ENCODE measurements at regions not wholly inside any gene's neighbourhood (a gene's known extent, or its start where the extent isn't known, plus 50 kb on each side); places are given as distances from the start of the nearest gene placed in this dataset.
A peak's percentile ranks its signal among the peaks of the same experiment; 100 is the strongest.
"Not testable (repeated sequence)": the region's sequence is repeated elsewhere in the genome, so short reads cannot be mapped to it uniquely, and the experiment has no call there.

- ChIA-PET CTCF (ENCODE audit: low intra/inter-chr PET ratio, low total read pairs) (no interaction called here), POLR2A (no interaction called here)
- no peak overlapping the region for H3K4me2 ChIP-seq (ENCODE audit: low read depth, low read length)
- no peaks in the 10 kb centered on the region for H3K36me3 ChIP-seq (replicated peaks in 1 of 2; ENCODE audit: control insufficient read depth in 1 of 2, insufficient read depth in 2 of 2, low read length in 2 of 2)
- no TSS peak for BruUV-seq (replicated peaks)
- H3K4me3 ChIP-seq (replicated peaks in 1 of 3; ENCODE audit: insufficient read depth in 1 of 3, low read depth in 2 of 3, low read length in 3 of 3): no peak overlapping the region
- WGBS (ENCODE audit: low lambda C conversion rate): 55% methylated on average over 2 of the region's 2 CpGs
- no peaks in the 10 kb centered on the region for H3K27me3 ChIP-seq (ENCODE audit: control insufficient read depth in 1 of 2, insufficient read depth in 2 of 2, low read length in 2 of 2)
- no peaks in the 10 kb centered on the region for H4K20me1 ChIP-seq (ENCODE audit: insufficient read depth, low read length)
- no peak overlapping the region for H2AFZ ChIP-seq (ENCODE audit: low read length)
- in situ Hi-C loops (cut with HindIII; ENCODE audit: extremely low pct_ligation_motif_present, low pct_unique_long_range_greater_than_20kb): no loop called here
- DNase-seq (ENCODE audit: low spot score): no peak
- ATAC-seq: no peak
- peaks cover 5% of the 10 kb centered on the region; the same call in 1 of the 2 replicates for H3K9me3 ChIP-seq (ENCODE audit: low read length)
- intact Hi-C loops (cut with micrococcal nuclease; ENCODE audit: unreplicated experiment): no loop called here
- no peak for FAIRE-seq
- no peak overlapping the region for H3K9ac ChIP-seq (ENCODE audit: insufficient read depth, low read depth, low read length)
- TF ChIP-seq RXRB (CRISPR knock-in tag; IDR thresholded peaks at IDR 0.05; ENCODE audit: borderline replicate concordance): no peak
- H3K79me2 ChIP-seq (ENCODE audit: insufficient read depth, low read length): no peaks in the 10 kb centered on the region
- H3K27ac ChIP-seq (ENCODE audit: extremely low read length, insufficient read depth, low read length): no peak overlapping the region
- no peaks in the 10 kb centered on the region for H3K4me1 ChIP-seq (ENCODE audit: insufficient read depth, low read length)
Measured at GRCh38 chr4:77263247-77263646, 106.2 kb downstream of the CCNG2 start.

GRCh38 chr4:77263976-77264375 lies 107.0 kb downstream of the CCNG2 start:
- H2AFZ ChIP-seq (ENCODE audit: low read length); ATAC-seq; H3K9ac ChIP-seq (ENCODE audit: insufficient read depth, low read depth, low read length); H3K4me3 ChIP-seq (replicated peaks in 1 of 3; ENCODE audit: insufficient read depth in 1 of 3, low read depth in 2 of 3, low read length in 3 of 3); H3K27me3 ChIP-seq (ENCODE audit: control insufficient read depth in 1 of 2, insufficient read depth in 2 of 2, low read length in 2 of 2); H3K79me2 ChIP-seq (ENCODE audit: insufficient read depth, low read length); BruUV-seq (replicated peaks); H3K27ac ChIP-seq (ENCODE audit: extremely low read length, insufficient read depth, low read length); H3K9me3 ChIP-seq (ENCODE audit: low read length); FAIRE-seq; intact Hi-C loops (cut with micrococcal nuclease; ENCODE audit: unreplicated experiment); in situ Hi-C loops (cut with HindIII; ENCODE audit: extremely low pct_ligation_motif_present, low pct_unique_long_range_greater_than_20kb); CTCF ChIA-PET (ENCODE audit: low intra/inter-chr PET ratio, low total read pairs); H3K4me2 ChIP-seq (ENCODE audit: low read depth, low read length); POLR2A ChIA-PET; H4K20me1 ChIP-seq (ENCODE audit: insufficient read depth, low read length); H3K4me1 ChIP-seq (ENCODE audit: insufficient read depth, low read length); H3K36me3 ChIP-seq (replicated peaks in 1 of 2; ENCODE audit: control insufficient read depth in 1 of 2, insufficient read depth in 2 of 2, low read length in 2 of 2): not testable (repeated sequence)
- DNase-seq (ENCODE audit: low spot score): peak; percentile 3
- WGBS (ENCODE audit: low lambda C conversion rate): 0% methylated on average over 4 of the region's 4 CpGs

GRCh38 chr4:77264826-77265225 lies 107.8 kb downstream of the CCNG2 start:
- ChIA-PET CTCF (ENCODE audit: low intra/inter-chr PET ratio, low total read pairs) (no interaction called here), POLR2A (no interaction called here)
- no peak for ATAC-seq
- no peak overlapping the region for H3K4me3 ChIP-seq (replicated peaks in 1 of 3; ENCODE audit: insufficient read depth in 1 of 3, low read depth in 2 of 3, low read length in 3 of 3)
- H3K9me3 ChIP-seq (ENCODE audit: low read length): peaks cover 5% of the 10 kb centered on the region; the same call in 1 of the 2 replicates
- no peaks in the 10 kb centered on the region for H3K27me3 ChIP-seq (ENCODE audit: control insufficient read depth in 1 of 2, insufficient read depth in 2 of 2, low read length in 2 of 2)
- H2AFZ ChIP-seq (ENCODE audit: low read length): no peak overlapping the region
- FAIRE-seq: no peak
- H4K20me1 ChIP-seq (ENCODE audit: insufficient read depth, low read length): no peaks in the 10 kb centered on the region
- no peaks in the 10 kb centered on the region for H3K4me1 ChIP-seq (ENCODE audit: insufficient read depth, low read length)
- DNase-seq (ENCODE audit: low spot score): no peak
- TF ChIP-seq RAD51 (IDR thresholded peaks at IDR 0.05; ENCODE audit: borderline replicate concordance): peak; percentile 46; the same call in 1 of the 2 replicates
- TF ChIP-seq MIXL1 (CRISPR knock-in tag; IDR thresholded peaks at IDR 0.05): no peak
- intact Hi-C loops (cut with micrococcal nuclease; ENCODE audit: unreplicated experiment): no loop called here
- no peak overlapping the region for H3K4me2 ChIP-seq (ENCODE audit: low read depth, low read length)
- H3K9ac ChIP-seq (ENCODE audit: insufficient read depth, low read depth, low read length): no peak overlapping the region
- BruUV-seq (replicated peaks): no TSS peak
- 0% methylated on average over 2 of the region's 2 CpGs for WGBS (ENCODE audit: low lambda C conversion rate)
- in situ Hi-C loops (cut with HindIII; ENCODE audit: extremely low pct_ligation_motif_present, low pct_unique_long_range_greater_than_20kb): no loop called here
- no peaks in the 10 kb centered on the region for H3K36me3 ChIP-seq (replicated peaks in 1 of 2; ENCODE audit: control insufficient read depth in 1 of 2, insufficient read depth in 2 of 2, low read length in 2 of 2)
- H3K79me2 ChIP-seq (ENCODE audit: insufficient read depth, low read length): no peaks in the 10 kb centered on the region
- no peak overlapping the region for H3K27ac ChIP-seq (ENCODE audit: extremely low read length, insufficient read depth, low read length)

Measured in HepG2 (cell line).